ENCODE measurements at regions not wholly inside any gene's neighbourhood (a gene's known extent, or its start where the extent isn't known, plus 50 kb on each side); places are given as distances from the start of the nearest gene placed in this dataset.
"Not testable (repeated sequence)": the region's sequence is repeated elsewhere in the genome, so short reads cannot be mapped to it uniquely, and the experiment has no call there.

GRCh38 chr13:74726206-74726605 is 592.0 kb upstream of the KLF12 start:
- intact Hi-C loops (cut with DNase I), result no loop called here
- Histone ChIP-seq H3K27ac (no peak overlapping the region), H3K27me3 (replicated peaks; ENCODE audit: insufficient read depth) (no peaks in the 10 kb centered on the region), H3K4me1 (replicated peaks) (no peaks in the 10 kb centered on the region), H3K4me3 (no peak overlapping the region), H3K9me3 (no peaks in the 10 kb centered on the region), H3K36me3 (no peaks in the 10 kb centered on the region)
- TF ChIP-seq CTCF (IDR thresholded peaks at IDR 0.05), result no peak
- TF ChIP-seq POLR2AphosphoS5 (IDR thresholded peaks at IDR 0.05), result no peak
- TF ChIP-seq POLR2A (IDR thresholded peaks at IDR 0.05), result no peak
- DNase-seq (ENCODE audit: low spot score), result no peak
- WGBS, result 91% methylated on average over 1 of the region's 1 CpG

- 92% methylated on average over 21 of the region's 31 CpGs for WGBS
- H3K36me3 ChIP-seq; intact Hi-C loops (cut with DNase I); H3K27ac ChIP-seq; H3K27me3 ChIP-seq (replicated peaks; ENCODE audit: insufficient read depth); H3K9me3 ChIP-seq; DNase-seq (ENCODE audit: low spot score); H3K4me1 ChIP-seq (replicated peaks); H3K4me3 ChIP-seq: not testable (repeated sequence)
These were observed 584.1 kb upstream of the KLF12 start for GRCh38 chr13:74718232-74718842.

- H3K36me3 ChIP-seq, result no peaks in the 10 kb centered on the region
- no peak for DNase-seq (ENCODE audit: low spot score)
- no peaks in the 10 kb centered on the region for H3K9me3 ChIP-seq
- intact Hi-C loops (cut with DNase I), result no loop called here
- H3K4me1 ChIP-seq (replicated peaks), result no peaks in the 10 kb centered on the region
- H3K27me3 ChIP-seq (replicated peaks; ENCODE audit: insufficient read depth), result no peaks in the 10 kb centered on the region
- WGBS, result 85% methylated on average over 2 of the region's 2 CpGs
- no peak overlapping the region for H3K27ac ChIP-seq
- TF ChIP-seq POLR2AphosphoS5 (IDR thresholded peaks at IDR 0.05) (no peak), CTCF (IDR thresholded peaks at IDR 0.05) (no peak), POLR2A (IDR thresholded peaks at IDR 0.05) (no peak)
- H3K4me3 ChIP-seq, result no peak overlapping the region
These were observed 581.5 kb upstream of the KLF12 start for GRCh38 chr13:74715718-74716117.

GRCh38 chr13:74710006-74710405 is 575.8 kb upstream of the KLF12 start:
- no peaks in the 10 kb centered on the region for H3K4me1 ChIP-seq (replicated peaks)
- no peak for DNase-seq (ENCODE audit: low spot score)
- no peaks in the 10 kb centered on the region for H3K36me3 ChIP-seq
- H3K27ac ChIP-seq, result no peak overlapping the region
- TF ChIP-seq POLR2A (IDR thresholded peaks at IDR 0.05), result no peak
- H3K4me3 ChIP-seq, result no peak overlapping the region
- H3K27me3 ChIP-seq (replicated peaks; ENCODE audit: insufficient read depth), result no peaks in the 10 kb centered on the region
- intact Hi-C loops (cut with DNase I), result no loop called here
- H3K9me3 ChIP-seq, result no peaks in the 10 kb centered on the region

GRCh38 chr13:74709226-74709625 is 575.0 kb upstream of the KLF12 start:
- 83% methylated on average over 2 of the region's 2 CpGs for WGBS
- Histone ChIP-seq H3K4me1 (replicated peaks) (no peaks in the 10 kb centered on the region), H3K27ac (no peak overlapping the region), H3K4me3 (no peak overlapping the region), H3K27me3 (replicated peaks; ENCODE audit: insufficient read depth) (no peaks in the 10 kb centered on the region), H3K9me3 (no peaks in the 10 kb centered on the region), H3K36me3 (no peaks in the 10 kb centered on the region)
- DNase-seq (ENCODE audit: low spot score), result no peak
- intact Hi-C loops (cut with DNase I), result no loop called here
- TF ChIP-seq CTCF (IDR thresholded peaks at IDR 0.05), result no peak
- no peak for TF ChIP-seq POLR2A (IDR thresholded peaks at IDR 0.05)
- no peak for TF ChIP-seq POLR2AphosphoS5 (IDR thresholded peaks at IDR 0.05)

- no peaks in the 10 kb centered on the region for H3K36me3 ChIP-seq
- WGBS, result 60% methylated on average over 3 of the region's 3 CpGs
- intact Hi-C loops (cut with DNase I), result no loop called here
- H3K4me1 ChIP-seq (replicated peaks), result no peaks in the 10 kb centered on the region
- no peaks in the 10 kb centered on the region for H3K9me3 ChIP-seq
- H3K27ac ChIP-seq, result no peak overlapping the region
- no peaks in the 10 kb centered on the region for H3K27me3 ChIP-seq (replicated peaks; ENCODE audit: insufficient read depth)
- TF ChIP-seq POLR2AphosphoS5 (IDR thresholded peaks at IDR 0.05) (no peak), POLR2A (IDR thresholded peaks at IDR 0.05) (no peak), CTCF (IDR thresholded peaks at IDR 0.05) (no peak)
- H3K4me3 ChIP-seq, result no peak overlapping the region
- DNase-seq (ENCODE audit: low spot score), result no peak
These were observed 574.4 kb upstream of the KLF12 start for GRCh38 chr13:74708629-74709028.
